ENCODE measurements at regions not wholly inside any gene's neighbourhood (a gene's known extent, or its start where the extent isn't known, plus 50 kb on each side); places are given as distances from the start of the nearest gene placed in this dataset.

DNA sequence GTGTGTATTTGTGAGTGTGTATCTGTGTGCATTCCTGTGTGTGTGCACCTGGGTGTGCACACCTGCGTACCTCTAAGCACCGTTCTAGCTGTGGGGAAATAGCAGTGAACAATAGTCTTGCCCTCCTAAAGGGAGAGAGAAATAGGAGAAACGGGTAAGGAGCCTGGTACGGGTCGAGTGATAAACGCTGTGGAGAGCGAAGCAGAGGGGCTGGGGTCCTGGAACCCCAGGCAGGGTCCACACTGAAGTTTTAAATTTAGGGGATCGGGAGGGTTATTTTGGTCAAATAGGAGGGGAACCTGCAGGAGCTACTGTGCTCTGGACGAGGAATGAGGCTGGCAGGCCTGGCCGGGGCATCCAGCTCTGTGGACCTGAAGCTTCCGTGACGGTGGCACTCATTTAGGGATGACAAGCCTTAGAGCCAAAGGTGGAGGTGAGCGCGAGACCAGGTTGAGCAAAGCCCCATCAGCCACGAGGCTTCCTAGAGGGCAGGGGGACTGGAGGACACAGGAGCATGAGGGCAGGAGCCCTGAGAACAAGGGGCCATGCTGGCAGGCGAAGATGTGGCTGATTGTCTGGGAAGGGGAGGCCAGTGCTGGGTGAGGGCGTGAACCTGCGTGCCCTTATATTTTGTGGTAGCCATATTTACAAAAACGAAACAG, 188.0 kb downstream of the RTP5 start:
- TF ChIP-seq EZH2phosphoT487 (IDR thresholded peaks at IDR 0.05; ENCODE audit: insufficient read depth, low read depth) (no peak), EZH2 (IDR thresholded peaks at IDR 0.05; ENCODE audit: insufficient read depth, poor library complexity, severe bottlenecking) (no peak)

All from GM23248 (cell line).